PC-9 (cell line): ENCODE measurements at regions not wholly inside any gene's neighbourhood (a gene's known extent, or its start where the extent isn't known, plus 50 kb on each side); places are given as distances from the start of the nearest gene placed in this dataset.

Source experiments
- EZH2 ChIP-seq: fragments of 200-600 bp; sonication (generic); IDR thresholded peaks from 2 replicates; pipeline ENCODE4 v1.8.0; 2017; ENCODE audit warnings: antibody characterized with exemption, low read depth
- TF ChIP-seq, protein P1 (sequence below): fragments of 200-600 bp; sonication (generic); conservative IDR thresholded peaks from 2 replicates; pipeline ENCODE4 v1.6.1; 2017; ENCODE audit warnings: mixed run types, antibody characterized with exemption, mild to moderate bottlenecking, moderate library complexity

DNA sequence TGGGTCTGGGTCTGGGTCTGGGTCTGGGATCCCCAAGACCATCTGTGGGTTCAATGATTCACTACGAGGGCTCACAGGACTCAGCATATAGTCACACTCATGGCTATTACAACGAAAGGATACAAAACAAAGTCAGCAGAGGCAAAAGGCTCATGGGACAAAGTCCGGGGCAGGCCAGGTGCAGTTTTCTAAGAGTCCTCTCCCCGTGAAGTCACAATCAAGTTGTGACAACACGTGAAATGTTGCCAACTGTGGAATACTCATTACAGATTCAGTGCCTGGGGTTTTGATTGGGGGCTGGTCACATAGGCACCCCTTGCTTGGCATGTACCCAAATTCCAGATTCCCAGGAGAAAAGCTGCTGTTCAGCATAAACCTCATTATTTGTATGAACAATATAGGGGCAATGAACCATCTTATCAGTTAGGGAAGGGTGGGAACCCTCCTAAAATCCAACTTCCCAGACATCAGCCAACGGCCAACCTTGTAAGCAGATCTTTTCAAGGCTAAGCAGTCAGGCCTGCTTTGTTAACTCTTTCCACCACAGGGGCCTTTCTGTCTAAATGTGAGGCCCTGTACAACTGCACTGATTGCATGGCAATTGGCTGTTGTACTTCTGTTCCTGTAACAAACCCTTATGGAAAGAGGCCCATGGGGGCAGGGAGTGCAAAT, 58.2 kb upstream of the DIPK2B start:
- TF ChIP-seq, protein P1, sequence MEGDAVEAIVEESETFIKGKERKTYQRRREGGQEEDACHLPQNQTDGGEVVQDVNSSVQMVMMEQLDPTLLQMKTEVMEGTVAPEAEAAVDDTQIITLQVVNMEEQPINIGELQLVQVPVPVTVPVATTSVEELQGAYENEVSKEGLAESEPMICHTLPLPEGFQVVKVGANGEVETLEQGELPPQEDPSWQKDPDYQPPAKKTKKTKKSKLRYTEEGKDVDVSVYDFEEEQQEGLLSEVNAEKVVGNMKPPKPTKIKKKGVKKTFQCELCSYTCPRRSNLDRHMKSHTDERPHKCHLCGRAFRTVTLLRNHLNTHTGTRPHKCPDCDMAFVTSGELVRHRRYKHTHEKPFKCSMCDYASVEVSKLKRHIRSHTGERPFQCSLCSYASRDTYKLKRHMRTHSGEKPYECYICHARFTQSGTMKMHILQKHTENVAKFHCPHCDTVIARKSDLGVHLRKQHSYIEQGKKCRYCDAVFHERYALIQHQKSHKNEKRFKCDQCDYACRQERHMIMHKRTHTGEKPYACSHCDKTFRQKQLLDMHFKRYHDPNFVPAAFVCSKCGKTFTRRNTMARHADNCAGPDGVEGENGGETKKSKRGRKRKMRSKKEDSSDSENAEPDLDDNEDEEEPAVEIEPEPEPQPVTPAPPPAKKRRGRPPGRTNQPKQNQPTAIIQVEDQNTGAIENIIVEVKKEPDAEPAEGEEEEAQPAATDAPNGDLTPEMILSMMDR, result no peak
- no peak for TF ChIP-seq EZH2
